ENCODE measurements at regions not wholly inside any gene's neighbourhood (a gene's known extent, or its start where the extent isn't known, plus 50 kb on each side); places are given as distances from the start of the nearest gene placed in this dataset.

- Mint-ChIP-seq H3K27ac (no peak overlapping the region), H3K4me3 (no peak overlapping the region), H3K9me3 (peaks cover 0 to 5% (median 0%) of the 10 kb centered on the region in 8 donors), H3K36me3 (no peaks in the 10 kb centered on the region), H3K4me1 (no peaks in the 10 kb centered on the region), H3K27me3 (no peaks in the 10 kb centered on the region)
- intact Hi-C loops (cut with micrococcal nuclease): no loop called here
- CTCF ChIA-PET (ENCODE audit: partially characterized antibody): no interaction called here
- DNase-seq: no peak
- Histone ChIP-seq H3K4me1 (ENCODE audit: insufficient read depth, low read length) (no peaks in the 10 kb centered on the region), H3K4me3 (ENCODE audit: low read length in 2 of 2) (no peak overlapping the region), H3K27me3 (ENCODE audit: insufficient read depth, low read length) (no peaks in the 10 kb centered on the region), H3K9me3 (ENCODE audit: control insufficient read depth in 1 of 2, low read length in 2 of 2) (no peaks in the 10 kb centered on the region), H3K36me3 (ENCODE audit: insufficient read depth, low read length) (no peaks in the 10 kb centered on the region), H3K27ac (ENCODE audit: low read depth, low read length) (no peak overlapping the region)
- POLR2A ChIA-PET (ENCODE audit: partially characterized antibody): no interaction called here
Measured at GRCh38 chr3:1908651-1909445, 189.8 kb upstream of the CNTN4 start.

GRCh38 chr3:1910322-1910721 lies 188.3 kb upstream of the CNTN4 start:
- no peak for DNase-seq
- no peaks in the 10 kb centered on the region for H3K36me3 ChIP-seq (ENCODE audit: insufficient read depth, low read length)
- CTCF ChIA-PET (ENCODE audit: partially characterized antibody): no interaction called here
- Mint-ChIP-seq H3K4me3 (no peak overlapping the region), H3K9me3 (peaks cover 0 to 3% (median under 1%) of the 10 kb centered on the region in 8 donors), H3K27ac (no peak overlapping the region), H3K36me3 (no peaks in the 10 kb centered on the region), H3K27me3 (no peaks in the 10 kb centered on the region), H3K4me1 (no peaks in the 10 kb centered on the region)
- POLR2A ChIA-PET (ENCODE audit: partially characterized antibody): no interaction called here
- H3K9me3 ChIP-seq (ENCODE audit: control insufficient read depth in 1 of 2, low read length in 2 of 2): no peaks in the 10 kb centered on the region
- intact Hi-C loops (cut with micrococcal nuclease): no loop called here
- H3K27me3 ChIP-seq (ENCODE audit: insufficient read depth, low read length): no peaks in the 10 kb centered on the region
- H3K27ac ChIP-seq (ENCODE audit: low read depth, low read length): no peak overlapping the region
- H3K4me1 ChIP-seq (ENCODE audit: insufficient read depth, low read length): no peaks in the 10 kb centered on the region
- no peak overlapping the region for H3K4me3 ChIP-seq (ENCODE audit: low read length in 2 of 2)

GRCh38 chr3:1929788-1930414 lies 168.8 kb upstream of the CNTN4 start:
- no peaks in the 10 kb centered on the region for H3K36me3 ChIP-seq (ENCODE audit: insufficient read depth, low read length)
- no peaks in the 10 kb centered on the region for H3K4me1 ChIP-seq (ENCODE audit: insufficient read depth, low read length)
- peaks cover 3 to 14% (median 7%) of the 10 kb centered on the region in 8 donors for H3K9me3 Mint-ChIP-seq
- H3K36me3 Mint-ChIP-seq: no peaks in the 10 kb centered on the region
- CTCF ChIA-PET (ENCODE audit: partially characterized antibody): no interaction called here
- no peaks in the 10 kb centered on the region for H3K27me3 ChIP-seq (ENCODE audit: insufficient read depth, low read length)
- no peaks in the 10 kb centered on the region for H3K27me3 Mint-ChIP-seq
- POLR2A ChIA-PET (ENCODE audit: partially characterized antibody): no interaction called here
- intact Hi-C loops (cut with micrococcal nuclease): no loop called here
- no peak overlapping the region for H3K4me3 ChIP-seq (ENCODE audit: low read length in 2 of 2)
- no peak overlapping the region for H3K4me3 Mint-ChIP-seq
- H3K27ac ChIP-seq (ENCODE audit: low read depth, low read length): no peak overlapping the region
- no peaks in the 10 kb centered on the region for H3K4me1 Mint-ChIP-seq
- no peaks in the 10 kb centered on the region for H3K9me3 ChIP-seq (ENCODE audit: control insufficient read depth in 1 of 2, low read length in 2 of 2)
- no peak for DNase-seq
- no peak overlapping the region for H3K27ac Mint-ChIP-seq

- H3K27me3 Mint-ChIP-seq: no peaks in the 10 kb centered on the region
- Histone ChIP-seq H3K36me3 (ENCODE audit: insufficient read depth, low read length) (no peaks in the 10 kb centered on the region), H3K4me3 (ENCODE audit: low read length in 2 of 2) (no peak overlapping the region), H3K27ac (ENCODE audit: low read depth, low read length) (no peak overlapping the region), H3K4me1 (ENCODE audit: insufficient read depth, low read length) (no peaks in the 10 kb centered on the region), H3K27me3 (ENCODE audit: insufficient read depth, low read length) (no peaks in the 10 kb centered on the region), H3K9me3 (ENCODE audit: control insufficient read depth in 1 of 2, low read length in 2 of 2) (no peaks in the 10 kb centered on the region)
- POLR2A ChIA-PET (ENCODE audit: partially characterized antibody): no interaction called here
- DNase-seq: no peak
- H3K27ac Mint-ChIP-seq: no peak overlapping the region
- intact Hi-C loops (cut with micrococcal nuclease): no loop called here
- no peaks in the 10 kb centered on the region for H3K36me3 Mint-ChIP-seq
- H3K9me3 Mint-ChIP-seq: peaks cover 0 to 5% (median 0%) of the 10 kb centered on the region in 8 donors
- H3K4me1 Mint-ChIP-seq: no peaks in the 10 kb centered on the region
- CTCF ChIA-PET (ENCODE audit: partially characterized antibody): no interaction called here
- H3K4me3 Mint-ChIP-seq: no peak overlapping the region
Measured at GRCh38 chr3:1938975-1939374, 159.7 kb upstream of the CNTN4 start.

- Histone ChIP-seq H3K27ac (ENCODE audit: low read depth, low read length) (no peak overlapping the region), H3K9me3 (ENCODE audit: control insufficient read depth in 1 of 2, low read length in 2 of 2) (no peaks in the 10 kb centered on the region), H3K4me3 (ENCODE audit: low read length in 2 of 2) (no peak overlapping the region), H3K36me3 (ENCODE audit: insufficient read depth, low read length) (no peaks in the 10 kb centered on the region), H3K4me1 (ENCODE audit: insufficient read depth, low read length) (no peaks in the 10 kb centered on the region), H3K27me3 (ENCODE audit: insufficient read depth, low read length) (no peaks in the 10 kb centered on the region)
- CTCF ChIA-PET (ENCODE audit: partially characterized antibody): no interaction called here
- H3K4me1 Mint-ChIP-seq: no peaks in the 10 kb centered on the region
- H3K9me3 Mint-ChIP-seq: peaks cover 0 to 6% (median 0%) of the 10 kb centered on the region in 8 donors
- H3K27me3 Mint-ChIP-seq: no peaks in the 10 kb centered on the region
- intact Hi-C loops (cut with micrococcal nuclease): no loop called here
- DNase-seq: no peak
- POLR2A ChIA-PET (ENCODE audit: partially characterized antibody): no interaction called here
- no peaks in the 10 kb centered on the region for H3K36me3 Mint-ChIP-seq
- no peak overlapping the region for H3K27ac Mint-ChIP-seq
- no peak overlapping the region for H3K4me3 Mint-ChIP-seq
Measured at GRCh38 chr3:1942781-1943180, 155.9 kb upstream of the CNTN4 start.

GRCh38 chr3:1943395-1944118 lies 155.1 kb upstream of the CNTN4 start:
- H3K27ac ChIP-seq (ENCODE audit: low read depth, low read length): no peak overlapping the region
- no peaks in the 10 kb centered on the region for H3K9me3 ChIP-seq (ENCODE audit: control insufficient read depth in 1 of 2, low read length in 2 of 2)
- H3K27me3 ChIP-seq (ENCODE audit: insufficient read depth, low read length): no peaks in the 10 kb centered on the region
- H3K4me1 ChIP-seq (ENCODE audit: insufficient read depth, low read length): no peaks in the 10 kb centered on the region
- Mint-ChIP-seq H3K27ac (no peak overlapping the region), H3K36me3 (no peaks in the 10 kb centered on the region), H3K4me3 (no peak overlapping the region), H3K9me3 (peaks cover 0 to 10% (median 2%) of the 10 kb centered on the region in 8 donors), H3K27me3 (no peaks in the 10 kb centered on the region), H3K4me1 (no peaks in the 10 kb centered on the region)
- no peak for DNase-seq
- H3K36me3 ChIP-seq (ENCODE audit: insufficient read depth, low read length): no peaks in the 10 kb centered on the region
- intact Hi-C loops (cut with micrococcal nuclease): no loop called here
- no peak overlapping the region for H3K4me3 ChIP-seq (ENCODE audit: low read length in 2 of 2)
- ChIA-PET POLR2A (ENCODE audit: partially characterized antibody) (no interaction called here), CTCF (ENCODE audit: partially characterized antibody) (no interaction called here)

GRCh38 chr3:1945698-1946097 lies 153.0 kb upstream of the CNTN4 start:
- ChIA-PET POLR2A (ENCODE audit: partially characterized antibody) (no interaction called here), CTCF (ENCODE audit: partially characterized antibody) (no interaction called here)
- Mint-ChIP-seq H3K27me3 (no peaks in the 10 kb centered on the region), H3K36me3 (no peaks in the 10 kb centered on the region), H3K4me3 (no peak overlapping the region), H3K9me3 (peaks cover 0 to 13% (median 2%) of the 10 kb centered on the region in 8 donors), H3K27ac (no peak overlapping the region), H3K4me1 (no peaks in the 10 kb centered on the region)
- Histone ChIP-seq H3K36me3 (ENCODE audit: insufficient read depth, low read length) (no peaks in the 10 kb centered on the region), H3K4me3 (ENCODE audit: low read length in 2 of 2) (no peak overlapping the region), H3K9me3 (ENCODE audit: control insufficient read depth in 1 of 2, low read length in 2 of 2) (no peaks in the 10 kb centered on the region), H3K27ac (ENCODE audit: low read depth, low read length) (no peak overlapping the region), H3K27me3 (ENCODE audit: insufficient read depth, low read length) (no peaks in the 10 kb centered on the region), H3K4me1 (ENCODE audit: insufficient read depth, low read length) (no peaks in the 10 kb centered on the region)
- no peak for DNase-seq
- intact Hi-C loops (cut with micrococcal nuclease): no loop called here
